ENCODE measurements at regions not wholly inside any gene's neighbourhood (a gene's known extent, or its start where the extent isn't known, plus 50 kb on each side); places are given as distances from the start of the nearest gene placed in this dataset.
"Not testable (repeated sequence)": the region's sequence is repeated elsewhere in the genome, so short reads cannot be mapped to it uniquely, and the experiment has no call there.

GRCh38 chr9:85471791-85472190 lies 270.0 kb downstream of the AGTPBP1 start:
- no peak for DNase-seq (ENCODE audit: extremely low read depth, insufficient read length)
- Histone ChIP-seq H3K27me3 (replicated peaks; ENCODE audit: control insufficient read depth, insufficient read depth, low read length) (no peaks in the 10 kb centered on the region), H3K4me3 (replicated peaks; ENCODE audit: low read depth, low read length) (no peak overlapping the region), H3K36me3 (ENCODE audit: control insufficient read depth, insufficient read depth, low read length) (no peaks in the 10 kb centered on the region)
- TF ChIP-seq CTCF (IDR thresholded peaks at IDR 0.05; ENCODE audit: insufficient read depth, low read length, poor library complexity, severe bottlenecking): no peak

- no peak for TF ChIP-seq CTCF (IDR thresholded peaks at IDR 0.05; ENCODE audit: insufficient read depth, low read length, poor library complexity, severe bottlenecking)
- no peaks in the 10 kb centered on the region for H3K27me3 ChIP-seq (replicated peaks; ENCODE audit: control insufficient read depth, insufficient read depth, low read length)
- H3K36me3 ChIP-seq (ENCODE audit: control insufficient read depth, insufficient read depth, low read length): no peaks in the 10 kb centered on the region
- no peak for DNase-seq (ENCODE audit: extremely low read depth, insufficient read length)
- H3K4me3 ChIP-seq (replicated peaks; ENCODE audit: low read depth, low read length): no peak overlapping the region
Observed at GRCh38 chr9:85469041-85469440, 272.7 kb downstream of the AGTPBP1 start.

GRCh38 chr9:85466834-85467233 lies 274.9 kb downstream of the AGTPBP1 start:
- no peak for TF ChIP-seq CTCF (IDR thresholded peaks at IDR 0.05; ENCODE audit: insufficient read depth, low read length, poor library complexity, severe bottlenecking)
- DNase-seq (ENCODE audit: extremely low read depth, insufficient read length): no peak
- H3K27me3 ChIP-seq (replicated peaks; ENCODE audit: control insufficient read depth, insufficient read depth, low read length): no peaks in the 10 kb centered on the region
- no peak overlapping the region for H3K4me3 ChIP-seq (replicated peaks; ENCODE audit: low read depth, low read length)
- no peaks in the 10 kb centered on the region for H3K36me3 ChIP-seq (ENCODE audit: control insufficient read depth, insufficient read depth, low read length)

GRCh38 chr9:85458114-85458864 lies 283.5 kb downstream of the AGTPBP1 start:
- not testable (repeated sequence) for H3K27me3 ChIP-seq (replicated peaks; ENCODE audit: control insufficient read depth, insufficient read depth, low read length); DNase-seq (ENCODE audit: extremely low read depth, insufficient read length); H3K4me3 ChIP-seq (replicated peaks; ENCODE audit: low read depth, low read length); H3K36me3 ChIP-seq (ENCODE audit: control insufficient read depth, insufficient read depth, low read length)

- no peak for TF ChIP-seq CTCF (IDR thresholded peaks at IDR 0.05; ENCODE audit: insufficient read depth, low read length, poor library complexity, severe bottlenecking)
- Histone ChIP-seq H3K36me3 (ENCODE audit: control insufficient read depth, insufficient read depth, low read length) (no peaks in the 10 kb centered on the region), H3K27me3 (replicated peaks; ENCODE audit: control insufficient read depth, insufficient read depth, low read length) (no peaks in the 10 kb centered on the region), H3K4me3 (replicated peaks; ENCODE audit: low read depth, low read length) (no peak overlapping the region)
- no peak for DNase-seq (ENCODE audit: extremely low read depth, insufficient read length)
Observed at GRCh38 chr9:85453850-85454249, 287.9 kb downstream of the AGTPBP1 start.

DNA sequence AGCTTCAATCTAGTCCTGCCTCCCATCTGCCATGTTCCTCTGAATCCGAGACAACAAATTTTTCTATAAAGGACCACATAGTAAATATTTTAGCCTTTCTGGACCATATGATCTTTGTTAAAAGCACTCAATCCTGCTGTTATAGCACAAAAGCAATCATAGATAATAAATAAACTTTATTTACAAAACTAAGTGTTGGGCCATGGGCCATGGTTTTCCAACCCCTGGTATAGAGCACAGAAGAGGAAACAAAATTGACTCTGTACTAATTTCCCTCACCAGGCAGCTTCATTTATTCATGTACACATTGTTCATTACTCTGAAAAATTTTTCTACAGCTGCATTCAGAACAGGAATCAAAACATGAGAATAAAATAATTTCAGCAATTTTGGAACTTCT lies 288.9 kb downstream of the AGTPBP1 start:
- Histone ChIP-seq H3K36me3 (ENCODE audit: control insufficient read depth, insufficient read depth, low read length) (no peaks in the 10 kb centered on the region), H3K27me3 (replicated peaks; ENCODE audit: control insufficient read depth, insufficient read depth, low read length) (no peaks in the 10 kb centered on the region), H3K4me3 (replicated peaks; ENCODE audit: low read depth, low read length) (no peak overlapping the region)
- no peak for DNase-seq (ENCODE audit: extremely low read depth, insufficient read length)
- no peak for TF ChIP-seq CTCF (IDR thresholded peaks at IDR 0.05; ENCODE audit: insufficient read depth, low read length, poor library complexity, severe bottlenecking)
